OCI-LY3 (cell line): ENCODE measurements at regions not wholly inside any gene's neighbourhood (a gene's known extent, or its start where the extent isn't known, plus 50 kb on each side); places are given as distances from the start of the nearest gene placed in this dataset.

ENCODE experiments used
- H2AFZ ChIP-seq: fragments of 200-600, 300-600 bp; shearing (Covaris generic); 2 replicates; pipeline ENCODE4 v1.6.0; 2014; ENCODE audit warnings: antibody characterized with exemption, low read depth, low read length
- H3K27ac ChIP-seq: fragments of 200-600, 300-600 bp; sonication (generic); 2 replicates; pipeline ENCODE4 v1.5.1; 2014; ENCODE audit warnings: mild to moderate bottlenecking, low read length, moderate library complexity, mixed read lengths
- H3K27me3 ChIP-seq: fragments of 200-600, 300-600 bp; sonication (generic); 2 replicates; pipeline ENCODE4 v1.6.1; 2014; ENCODE audit warnings: low read depth, low read length, mixed read lengths
- H3K36me3 ChIP-seq: fragments of 200-600, 300-600 bp; sonication (generic); replicated peaks from 2 replicates; pipeline ENCODE3; 2014; ENCODE audit warnings: low read depth, low read length, mixed read lengths
- H3K4me1 ChIP-seq: fragments of 300-600, 200-600 bp; sonication (generic); 2 replicates; pipeline ENCODE4 v1.6.1; 2014; ENCODE audit warnings: low read length, mixed read lengths
- H3K4me2 ChIP-seq: fragments of 200-600, 300-600 bp; sonication (generic); 2 replicates; pipeline ENCODE4 v1.6.1; 2014; ENCODE audit warnings: low read length, mixed read lengths
- H3K4me3 ChIP-seq: fragments of 300-600, 200-600 bp; sonication (generic); 2 replicates; pipeline ENCODE4 v1.5.1; 2014; ENCODE audit warnings: antibody characterized with exemption, mild to moderate bottlenecking, low read length, moderate library complexity
- H3K79me2 ChIP-seq: fragments of 300-600, 200-600 bp; shearing (Covaris generic); 2 replicates; pipeline ENCODE4 v1.6.1; 2014; ENCODE audit warnings: mild to moderate bottlenecking, low read length, mixed read lengths
- H3K9ac ChIP-seq: fragments of 300-600, 200-600 bp; shearing (Covaris generic); 2 replicates; pipeline ENCODE4 v1.6.0; 2014; ENCODE audit warnings: mild to moderate bottlenecking, low read length, moderate library complexity
- H3K9me3 ChIP-seq: fragments of 200-600, 300-600 bp; shearing (Covaris generic); 2 replicates; pipeline ENCODE4 v1.6.1; 2014; ENCODE audit warnings: low read length, mixed read lengths; ENCODE audit not compliant: insufficient read depth
- H4K20me1 ChIP-seq: fragments of 200-600, 300-600 bp; sonication (generic); 2 replicates; pipeline ENCODE4 v1.6.1; 2016; ENCODE audit warnings: low read length, mixed read lengths; ENCODE audit not compliant: insufficient read depth
- EZH2phosphoT487 ChIP-seq: fragments of 200-600 bp; shearing (Covaris generic); IDR thresholded peaks from 2 replicates; pipeline ENCODE4 v1.6.1; 2018; ENCODE audit warnings: antibody characterized with exemption, mixed run types, low read depth
- TF ChIP-seq, protein P1 (sequence below): fragments of 200-600, 300-600 bp; sonication (generic); IDR thresholded peaks from 2 replicates; pipeline ENCODE4 v1.5.1; 2014; ENCODE audit warnings: antibody characterized with exemption, low read length, low read depth

DNA sequence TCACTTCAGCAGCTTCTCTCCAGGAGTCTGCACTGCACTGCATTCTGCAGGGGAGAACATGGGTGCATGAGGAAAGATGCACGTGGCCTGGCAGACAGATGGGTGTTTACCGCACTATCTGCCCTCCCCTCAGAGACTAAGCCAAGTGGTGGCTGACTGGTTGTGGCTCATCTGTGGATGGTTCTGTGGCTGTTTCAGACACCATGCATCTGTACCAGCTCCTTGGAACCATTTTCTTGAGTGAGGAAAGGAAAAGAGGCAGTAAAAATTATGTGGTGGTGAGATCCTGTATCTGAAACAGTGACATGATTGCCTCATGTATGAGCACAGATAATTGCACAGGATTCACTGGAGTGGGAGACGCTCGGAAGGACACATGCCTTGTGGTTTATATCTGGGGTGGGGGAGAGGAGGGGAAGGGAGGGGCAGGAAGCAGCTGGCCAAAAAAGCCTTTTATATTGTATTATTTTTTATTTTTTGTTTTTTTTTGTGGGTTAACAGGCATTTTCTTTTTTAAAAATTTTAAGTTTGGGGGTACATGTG lies 161.7 kb downstream of the ERMARD start:
- no peaks in the 10 kb centered on the region for H3K4me1 ChIP-seq
- no peak overlapping the region for H2AFZ ChIP-seq
- H3K27me3 ChIP-seq: no peaks in the 10 kb centered on the region
- no peaks in the 10 kb centered on the region for H3K79me2 ChIP-seq
- H3K27ac ChIP-seq: no peak overlapping the region
- no peaks in the 10 kb centered on the region for H3K9me3 ChIP-seq
- H3K9ac ChIP-seq: no peak overlapping the region
- H3K36me3 ChIP-seq: no peaks in the 10 kb centered on the region
- no peak overlapping the region for H3K4me3 ChIP-seq
- no peak for TF ChIP-seq EZH2phosphoT487
- TF ChIP-seq, protein P1, sequence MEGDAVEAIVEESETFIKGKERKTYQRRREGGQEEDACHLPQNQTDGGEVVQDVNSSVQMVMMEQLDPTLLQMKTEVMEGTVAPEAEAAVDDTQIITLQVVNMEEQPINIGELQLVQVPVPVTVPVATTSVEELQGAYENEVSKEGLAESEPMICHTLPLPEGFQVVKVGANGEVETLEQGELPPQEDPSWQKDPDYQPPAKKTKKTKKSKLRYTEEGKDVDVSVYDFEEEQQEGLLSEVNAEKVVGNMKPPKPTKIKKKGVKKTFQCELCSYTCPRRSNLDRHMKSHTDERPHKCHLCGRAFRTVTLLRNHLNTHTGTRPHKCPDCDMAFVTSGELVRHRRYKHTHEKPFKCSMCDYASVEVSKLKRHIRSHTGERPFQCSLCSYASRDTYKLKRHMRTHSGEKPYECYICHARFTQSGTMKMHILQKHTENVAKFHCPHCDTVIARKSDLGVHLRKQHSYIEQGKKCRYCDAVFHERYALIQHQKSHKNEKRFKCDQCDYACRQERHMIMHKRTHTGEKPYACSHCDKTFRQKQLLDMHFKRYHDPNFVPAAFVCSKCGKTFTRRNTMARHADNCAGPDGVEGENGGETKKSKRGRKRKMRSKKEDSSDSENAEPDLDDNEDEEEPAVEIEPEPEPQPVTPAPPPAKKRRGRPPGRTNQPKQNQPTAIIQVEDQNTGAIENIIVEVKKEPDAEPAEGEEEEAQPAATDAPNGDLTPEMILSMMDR: no peak
- no peak overlapping the region for H3K4me2 ChIP-seq
- no peaks in the 10 kb centered on the region for H4K20me1 ChIP-seq

DNA sequence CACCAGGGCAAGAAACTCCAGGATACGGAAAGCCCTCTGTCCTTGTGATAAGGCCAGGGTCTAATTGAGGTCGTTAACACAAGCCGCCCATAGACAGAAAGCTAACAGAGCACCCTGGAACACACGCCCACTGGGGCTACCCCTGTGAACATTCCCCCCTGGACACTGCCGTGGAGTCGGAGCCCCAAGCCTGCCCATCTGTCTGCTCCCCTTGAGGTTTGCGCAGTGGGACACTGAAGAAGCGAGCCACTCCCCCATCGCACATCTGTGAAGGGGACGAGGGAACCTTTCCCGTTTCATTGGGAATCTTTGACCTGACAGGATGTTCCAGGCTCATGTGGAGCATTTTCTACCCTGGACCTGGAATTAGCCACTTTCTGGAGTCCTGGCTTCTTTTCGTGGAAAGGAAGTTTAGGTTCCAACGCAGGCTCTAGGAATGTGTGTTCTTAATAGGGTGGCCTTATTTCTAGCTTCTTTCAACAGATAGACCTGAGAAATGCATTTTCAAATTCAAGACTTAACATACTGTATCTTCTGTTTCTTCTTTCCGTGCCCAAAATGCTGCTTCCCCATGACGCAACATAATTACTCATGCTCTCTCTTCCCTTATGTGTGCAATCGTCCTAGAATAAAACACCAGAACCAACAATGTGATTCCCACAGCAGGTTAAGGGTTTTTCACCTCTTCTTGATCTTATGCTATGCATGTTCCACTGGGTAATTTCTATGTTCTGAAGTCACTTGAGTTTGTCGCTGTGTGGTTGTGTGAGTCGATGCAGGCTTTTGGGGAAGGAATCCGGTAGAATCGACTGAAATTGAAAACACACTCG lies 161.1 kb downstream of the ERMARD start:
- TF ChIP-seq EZH2phosphoT487: no peak
- TF ChIP-seq, protein P1: no peak
- Histone ChIP-seq H3K4me1 (no peaks in the 10 kb centered on the region), H3K27ac (no peak overlapping the region)

DNA sequence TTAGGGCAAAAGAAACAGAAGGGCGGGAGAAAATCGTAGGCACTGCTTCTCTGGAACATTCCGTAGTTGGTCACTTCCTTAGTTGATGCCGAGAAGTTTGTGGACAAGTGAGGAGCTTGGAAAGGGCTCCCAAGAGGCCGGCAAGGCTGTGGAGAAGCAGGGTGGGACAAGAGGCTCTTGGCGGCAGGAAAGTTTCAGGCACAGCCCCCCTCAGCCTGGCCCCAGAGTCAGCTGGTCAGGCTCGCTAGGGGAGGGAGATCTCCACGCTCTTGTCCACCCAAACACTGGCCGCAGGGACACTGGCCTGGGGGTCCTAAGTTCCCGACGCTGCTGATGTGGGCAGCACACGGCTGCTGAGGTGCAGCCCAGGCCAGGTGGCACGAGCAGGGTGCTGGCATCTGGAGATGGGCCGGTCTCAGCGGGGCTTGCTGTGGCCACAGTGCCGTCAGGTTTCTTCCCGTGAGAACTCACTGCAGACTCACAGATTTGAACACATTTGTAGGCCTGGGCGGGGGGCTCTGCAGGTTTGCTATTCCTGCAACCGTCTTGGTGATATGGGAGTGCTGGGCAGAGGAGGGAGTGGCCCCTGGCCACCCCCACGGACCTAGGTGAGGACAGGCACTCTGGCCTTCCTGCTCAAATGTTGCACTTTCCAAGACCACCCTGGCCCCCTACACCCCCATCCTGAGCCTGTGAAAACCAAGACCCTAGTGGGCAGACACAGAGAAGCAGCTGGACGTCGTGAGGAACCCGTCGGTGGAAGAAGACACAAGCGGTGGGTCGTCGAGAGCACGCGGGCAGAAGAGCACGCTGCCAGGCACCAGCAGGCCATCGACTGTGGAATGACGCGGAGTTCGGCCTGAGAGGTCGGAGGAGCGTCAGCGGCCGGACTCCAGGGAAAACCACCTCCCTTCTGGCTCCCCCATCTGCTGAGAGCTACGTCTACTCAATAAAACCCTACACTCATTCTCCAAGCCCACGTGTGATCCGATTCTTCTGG lies 160.1 kb downstream of the ERMARD start:
- no peak overlapping the region for H3K4me2 ChIP-seq

More for the DNA sequence above, 161.1 kb downstream of the ERMARD start:
- Histone ChIP-seq H3K27me3 (no peaks in the 10 kb centered on the region), H3K4me2 (no peak overlapping the region), H3K36me3 (no peaks in the 10 kb centered on the region), H3K9me3 (no peaks in the 10 kb centered on the region), H3K79me2 (no peaks in the 10 kb centered on the region), H2AFZ (no peak overlapping the region), H4K20me1 (no peaks in the 10 kb centered on the region), H3K4me3 (no peak overlapping the region), H3K9ac (no peak overlapping the region)

More for the DNA sequence above, 160.1 kb downstream of the ERMARD start:
- Histone ChIP-seq H4K20me1 (no peaks in the 10 kb centered on the region), H2AFZ (no peak overlapping the region), H3K9ac (no peak overlapping the region), H3K27me3 (no peaks in the 10 kb centered on the region), H3K4me3 (no peak overlapping the region), H3K4me1 (no peaks in the 10 kb centered on the region), H3K9me3 (no peaks in the 10 kb centered on the region), H3K27ac (no peak overlapping the region), H3K36me3 (no peaks in the 10 kb centered on the region), H3K79me2 (no peaks in the 10 kb centered on the region)
- TF ChIP-seq, protein P1: no peak
- no peak for TF ChIP-seq EZH2phosphoT487
